ENCODE measurements at regions not wholly inside any gene's neighbourhood (a gene's known extent, or its start where the extent isn't known, plus 50 kb on each side); places are given as distances from the start of the nearest gene placed in this dataset.

DNA sequence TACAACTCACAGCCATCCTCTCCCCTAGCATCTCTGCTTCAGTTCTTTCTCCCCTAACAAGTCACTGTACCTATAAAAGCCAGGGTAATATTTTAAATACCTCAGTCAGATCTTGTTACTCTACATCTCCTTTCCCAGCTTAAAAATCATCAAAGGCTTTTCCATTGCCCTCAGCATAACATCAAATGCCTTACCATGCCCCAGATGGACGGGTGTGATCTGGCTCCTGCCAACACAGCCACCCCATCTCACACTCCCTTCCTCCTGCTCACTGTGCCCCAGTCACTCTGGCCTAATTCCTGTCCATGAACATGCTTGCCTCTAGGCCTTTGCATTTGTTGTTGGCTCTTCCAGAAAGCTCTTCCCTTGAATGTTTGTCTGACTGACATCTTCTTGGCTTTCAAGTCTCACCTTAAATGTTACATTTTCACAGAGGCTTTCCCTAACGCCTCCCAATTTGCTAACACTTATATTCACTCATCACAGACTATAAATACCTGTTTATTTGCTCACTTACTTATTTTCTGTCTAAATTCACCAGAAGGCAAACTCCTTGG, 640.9 kb downstream of the NYAP2 start (continued):
- TF ChIP-seq, protein P1, sequence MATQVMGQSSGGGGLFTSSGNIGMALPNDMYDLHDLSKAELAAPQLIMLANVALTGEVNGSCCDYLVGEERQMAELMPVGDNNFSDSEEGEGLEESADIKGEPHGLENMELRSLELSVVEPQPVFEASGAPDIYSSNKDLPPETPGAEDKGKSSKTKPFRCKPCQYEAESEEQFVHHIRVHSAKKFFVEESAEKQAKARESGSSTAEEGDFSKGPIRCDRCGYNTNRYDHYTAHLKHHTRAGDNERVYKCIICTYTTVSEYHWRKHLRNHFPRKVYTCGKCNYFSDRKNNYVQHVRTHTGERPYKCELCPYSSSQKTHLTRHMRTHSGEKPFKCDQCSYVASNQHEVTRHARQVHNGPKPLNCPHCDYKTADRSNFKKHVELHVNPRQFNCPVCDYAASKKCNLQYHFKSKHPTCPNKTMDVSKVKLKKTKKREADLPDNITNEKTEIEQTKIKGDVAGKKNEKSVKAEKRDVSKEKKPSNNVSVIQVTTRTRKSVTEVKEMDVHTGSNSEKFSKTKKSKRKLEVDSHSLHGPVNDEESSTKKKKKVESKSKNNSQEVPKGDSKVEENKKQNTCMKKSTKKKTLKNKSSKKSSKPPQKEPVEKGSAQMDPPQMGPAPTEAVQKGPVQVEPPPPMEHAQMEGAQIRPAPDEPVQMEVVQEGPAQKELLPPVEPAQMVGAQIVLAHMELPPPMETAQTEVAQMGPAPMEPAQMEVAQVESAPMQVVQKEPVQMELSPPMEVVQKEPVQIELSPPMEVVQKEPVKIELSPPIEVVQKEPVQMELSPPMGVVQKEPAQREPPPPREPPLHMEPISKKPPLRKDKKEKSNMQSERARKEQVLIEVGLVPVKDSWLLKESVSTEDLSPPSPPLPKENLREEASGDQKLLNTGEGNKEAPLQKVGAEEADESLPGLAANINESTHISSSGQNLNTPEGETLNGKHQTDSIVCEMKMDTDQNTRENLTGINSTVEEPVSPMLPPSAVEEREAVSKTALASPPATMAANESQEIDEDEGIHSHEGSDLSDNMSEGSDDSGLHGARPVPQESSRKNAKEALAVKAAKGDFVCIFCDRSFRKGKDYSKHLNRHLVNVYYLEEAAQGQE (IDR thresholded peaks at IDR 0.05; ENCODE audit: borderline replicate concordance in 1 of 2, low read depth in 1 of 2, low read length in 2 of 2): no peak
- TF ChIP-seq GATAD1 (CRISPR knock-in tag; IDR thresholded peaks at IDR 0.05) (no peak), ZNF850 (CRISPR knock-in tag; conservative IDR thresholded peaks at IDR 0.05) (no peak), SNRNP70 (IDR thresholded peaks at IDR 0.05; ENCODE audit: low read depth, low read length) (no peak), ZSCAN20 (CRISPR knock-in tag; IDR thresholded peaks at IDR 0.05; ENCODE audit: borderline replicate concordance) (no peak), ZNF205 (CRISPR knock-in tag; IDR thresholded peaks at IDR 0.05) (no peak)
- TF ChIP-seq, protein P2, sequence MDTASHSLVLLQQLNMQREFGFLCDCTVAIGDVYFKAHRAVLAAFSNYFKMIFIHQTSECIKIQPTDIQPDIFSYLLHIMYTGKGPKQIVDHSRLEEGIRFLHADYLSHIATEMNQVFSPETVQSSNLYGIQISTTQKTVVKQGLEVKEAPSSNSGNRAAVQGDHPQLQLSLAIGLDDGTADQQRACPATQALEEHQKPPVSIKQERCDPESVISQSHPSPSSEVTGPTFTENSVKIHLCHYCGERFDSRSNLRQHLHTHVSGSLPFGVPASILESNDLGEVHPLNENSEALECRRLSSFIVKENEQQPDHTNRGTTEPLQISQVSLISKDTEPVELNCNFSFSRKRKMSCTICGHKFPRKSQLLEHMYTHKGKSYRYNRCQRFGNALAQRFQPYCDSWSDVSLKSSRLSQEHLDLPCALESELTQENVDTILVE (CRISPR knock-in tag; IDR thresholded peaks at IDR 0.05): no peak
- TF ChIP-seq, protein P3, sequence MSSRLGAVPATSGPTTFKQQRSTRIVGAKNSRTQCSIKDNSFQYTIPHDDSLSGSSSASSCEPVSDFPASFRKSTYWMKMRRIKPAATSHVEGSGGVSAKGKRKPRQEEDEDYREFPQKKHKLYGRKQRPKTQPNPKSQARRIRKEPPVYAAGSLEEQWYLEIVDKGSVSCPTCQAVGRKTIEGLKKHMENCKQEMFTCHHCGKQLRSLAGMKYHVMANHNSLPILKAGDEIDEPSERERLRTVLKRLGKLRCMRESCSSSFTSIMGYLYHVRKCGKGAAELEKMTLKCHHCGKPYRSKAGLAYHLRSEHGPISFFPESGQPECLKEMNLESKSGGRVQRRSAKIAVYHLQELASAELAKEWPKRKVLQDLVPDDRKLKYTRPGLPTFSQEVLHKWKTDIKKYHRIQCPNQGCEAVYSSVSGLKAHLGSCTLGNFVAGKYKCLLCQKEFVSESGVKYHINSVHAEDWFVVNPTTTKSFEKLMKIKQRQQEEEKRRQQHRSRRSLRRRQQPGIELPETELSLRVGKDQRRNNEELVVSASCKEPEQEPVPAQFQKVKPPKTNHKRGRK (CRISPR knock-in tag; IDR thresholded peaks at IDR 0.05): no peak
